Neuronal stem cell (in vitro differentiated cells): ENCODE measurements at regions not wholly inside any gene's neighbourhood (a gene's known extent, or its start where the extent isn't known, plus 50 kb on each side); places are given as distances from the start of the nearest gene placed in this dataset.

Experiments
- DNase-seq: peaks from one replicate; pipeline ENCODE4 v3.0.0-alpha.2; 2013; ENCODE audit warnings: low spot score
- H2AFZ ChIP-seq: one replicate; pipeline ENCODE4 v1.6.1; 2013; ENCODE audit warnings: mild to moderate bottlenecking, low read length, inconsistent platforms
- H2AK5ac ChIP-seq: 2 replicates; pipeline ENCODE4 v1.6.1; 2013; ENCODE audit warnings: low read depth, mild to moderate bottlenecking, inconsistent platforms, low read length, moderate library complexity, mixed read lengths
- H2BK120ac ChIP-seq: 2 replicates; pipeline ENCODE4 v1.6.1; 2013; ENCODE audit warnings: low read depth, mild to moderate bottlenecking, inconsistent platforms, low read length, moderate library complexity, mixed read lengths
- H2BK12ac ChIP-seq: one replicate; pipeline ENCODE4 v1.6.1; 2013; ENCODE audit warnings: low read length, inconsistent platforms
- H2BK15ac ChIP-seq: 2 replicates; pipeline ENCODE4 v1.6.1; 2013; ENCODE audit warnings: mild to moderate bottlenecking, low read length, inconsistent platforms, mixed read lengths
- H2BK5ac ChIP-seq: one replicate; pipeline ENCODE4 v1.6.1; 2013; ENCODE audit warnings: inconsistent platforms, mild to moderate bottlenecking, low read length, moderate library complexity
- H3K14ac ChIP-seq: one replicate; pipeline ENCODE4 v1.6.1; 2013; ENCODE audit warnings: low read length, inconsistent platforms
- H3K18ac ChIP-seq: 2 replicates; pipeline ENCODE4 v1.6.1; 2013; ENCODE audit warnings: low read length, inconsistent platforms
- H3K23ac ChIP-seq: 2 replicates; pipeline ENCODE4 v1.6.1; 2013; ENCODE audit warnings: low read depth, mild to moderate bottlenecking, mixed read lengths, low read length, inconsistent platforms; ENCODE audit not compliant: poor library complexity
- H3K27ac ChIP-seq: replicated peaks from 3 replicates; pipeline ENCODE4 v1.5.1; 2013; ENCODE audit warnings: low read length, inconsistent platforms
- H3K27me3 ChIP-seq, 3 experiments: 2 replicates each; pipeline ENCODE4 v1.6.1; 2013; ENCODE audit warnings: low read length in 3 of 3, mild to moderate bottlenecking in 2 of 3, inconsistent platforms in 1 of 3, low read depth in 1 of 3, mixed read lengths in 1 of 3, moderate library complexity in 1 of 3; ENCODE audit not compliant: control insufficient read depth in 3 of 3, insufficient read depth in 3 of 3
- H3K36me3 ChIP-seq, 2 donors: replicated peaks in 1 of 2; 2 replicates each; pipeline ENCODE4 v1.6.1; 2013; ENCODE audit warnings: low read length in 2 of 2; ENCODE audit not compliant: control insufficient read depth in 2 of 2, insufficient read depth in 2 of 2
- H3K4ac ChIP-seq: 2 replicates; pipeline ENCODE4 v1.6.1; 2013; ENCODE audit warnings: inconsistent platforms, mild to moderate bottlenecking, low read length, moderate library complexity
- H3K4me1 ChIP-seq, 2 donors: 1 replicate in 1 of 2; 2 replicates in 1 of 2; pipeline ENCODE4 v1.6.1; 2013; ENCODE audit warnings: low read length in 2 of 2, low read depth in 1 of 2; ENCODE audit not compliant: control insufficient read depth in 2 of 2, insufficient read depth in 1 of 2
- H3K4me2 ChIP-seq: one replicate; pipeline ENCODE4 v1.6.1; 2013; ENCODE audit warnings: mild to moderate bottlenecking, low read length, inconsistent platforms; ENCODE audit not compliant: insufficient read depth, poor library complexity, severe bottlenecking
- H3K4me3 ChIP-seq, 2 donors: 2 replicates each; pipeline ENCODE4 v1.5.1; 2013; ENCODE audit warnings: low read length in 2 of 2, mild to moderate bottlenecking in 2 of 2, inconsistent platforms in 1 of 2, moderate library complexity in 1 of 2
- H3K79me1 ChIP-seq: one replicate; pipeline ENCODE4 v1.6.1; 2013; ENCODE audit warnings: low read depth, mild to moderate bottlenecking, inconsistent platforms, low read length, moderate library complexity
- H3K9ac ChIP-seq: one replicate; pipeline ENCODE4 v1.6.1; 2013; ENCODE audit warnings: mild to moderate bottlenecking, low read depth, low read length, inconsistent platforms; ENCODE audit not compliant: poor library complexity
- H3K9me3 ChIP-seq, 2 donors: replicated peaks in 1 of 2; 2 replicates each; pipeline versions ENCODE3 to v1.6.1; 2013; ENCODE audit warnings: low read length in 2 of 2, mild to moderate bottlenecking in 2 of 2, inconsistent platforms in 1 of 2, low read depth in 1 of 2, mixed read lengths in 1 of 2, moderate library complexity in 1 of 2; ENCODE audit not compliant: control insufficient read depth in 2 of 2, insufficient read depth in 1 of 2
- H4K8ac ChIP-seq: one replicate; pipeline ENCODE4 v1.6.1; 2013; ENCODE audit warnings: low read depth, mild to moderate bottlenecking, inconsistent platforms, low read length, moderate library complexity
- H4K91ac ChIP-seq: one replicate; pipeline ENCODE4 v1.6.1; 2013; ENCODE audit warnings: low read length, low read depth, mild to moderate bottlenecking, inconsistent platforms; ENCODE audit not compliant: poor library complexity
- WGBS, 2 donors: extraction: QIAGEN DNeasy Blood & Tissue Kit; methylation state at CpG; one replicate each; pipeline ENCODE4 v1.1.7; 2013; ENCODE audit warnings: missing lambda C conversion rate in 2 of 2, mixed read lengths in 1 of 2; ENCODE audit not compliant: insufficient read length in 2 of 2, insufficient replicate concordance in 1 of 2; ENCODE audit errors: extremely low coverage in 2 of 2; 5-methylcytosine and 5-hydroxymethylcytosine counted together

GRCh38 chr7:136078630-136079029 lies 101.5 kb upstream of the MTPN start:
- Histone ChIP-seq H3K4ac (no peak overlapping the region), H2AK5ac (no peak overlapping the region), H2BK5ac (no peak overlapping the region), H2AFZ (no peak overlapping the region), H3K27ac (no peak overlapping the region), H2BK15ac (no peak overlapping the region), H3K36me3 (no peaks in the 10 kb centered on the region), H3K4me3 (no peak overlapping the region), H3K9me3 (no peaks in the 10 kb centered on the region), H3K23ac (no peak overlapping the region), H4K8ac (no peak overlapping the region), H4K91ac (no peak overlapping the region), H3K79me1 (no peaks in the 10 kb centered on the region), H3K4me1 (peaks cover 0 to 3% of the 10 kb centered on the region in 2 donors), H3K14ac (no peak overlapping the region), H3K4me2 (no peak overlapping the region), H3K27me3 (no peaks in the 10 kb centered on the region), H2BK120ac (no peak overlapping the region), H3K18ac (no peak overlapping the region), H3K9ac (no peak overlapping the region), H2BK12ac (no peak overlapping the region)
- no CpG with 5 or more reads among the region's 4 CpGs for WGBS, 2 donors
- no peak for DNase-seq

GRCh38 chr7:136076954-136077353 lies 99.8 kb upstream of the MTPN start:
- H3K27me3 ChIP-seq: no peaks in the 10 kb centered on the region
- no peak overlapping the region for H2BK120ac ChIP-seq
- DNase-seq: no peak

GRCh38 chr7:136074843-136075242 lies 97.7 kb upstream of the MTPN start:
- Histone ChIP-seq H2BK12ac (no peak overlapping the region), H3K36me3 (no peaks in the 10 kb centered on the region), H4K91ac (no peak overlapping the region), H3K9me3 (no peaks in the 10 kb centered on the region), H2BK15ac (no peak overlapping the region), H3K4me1 (peaks cover 2 to 3% of the 10 kb centered on the region in 2 donors), H3K27me3 (no peaks in the 10 kb centered on the region), H2BK5ac (no peak overlapping the region), H3K27ac (no peak overlapping the region), H4K8ac (no peak overlapping the region), H3K14ac (no peak overlapping the region), H2AK5ac (no peak overlapping the region), H3K9ac (no peak overlapping the region), H3K4ac (no peak overlapping the region), H3K18ac (no peak overlapping the region), H3K4me3 (no peak overlapping the region), H2BK120ac (no peak overlapping the region), H3K79me1 (no peaks in the 10 kb centered on the region), H2AFZ (no peak overlapping the region), H3K4me2 (no peak overlapping the region), H3K23ac (no peak overlapping the region)
- WGBS, 2 donors: no CpG with 5 or more reads among the region's 2 CpGs
- no peak for DNase-seq

More at GRCh38 chr7:136076954-136077353, 99.8 kb upstream of the MTPN start:
- H3K36me3 ChIP-seq: no peaks in the 10 kb centered on the region
- H3K4ac ChIP-seq: no peak overlapping the region
- H3K27ac ChIP-seq: no peak overlapping the region
- no peak overlapping the region for H4K91ac ChIP-seq
- H2BK12ac ChIP-seq: no peak overlapping the region
- H2BK15ac ChIP-seq: no peak overlapping the region
- no peak overlapping the region for H2BK5ac ChIP-seq
- no peaks in the 10 kb centered on the region for H3K79me1 ChIP-seq
- H3K18ac ChIP-seq: no peak overlapping the region
- no peak overlapping the region for H3K14ac ChIP-seq
- H3K9ac ChIP-seq: no peak overlapping the region
- H3K4me2 ChIP-seq: no peak overlapping the region
- H3K4me1 ChIP-seq: peaks cover 0 to 3% of the 10 kb centered on the region in 2 donors
- no peak overlapping the region for H3K4me3 ChIP-seq
- no peak overlapping the region for H4K8ac ChIP-seq
- H2AFZ ChIP-seq: no peak overlapping the region
- H3K9me3 ChIP-seq: no peaks in the 10 kb centered on the region
- WGBS, 2 donors: no CpG with 5 or more reads among the region's 2 CpGs
- H3K23ac ChIP-seq: no peak overlapping the region
- H2AK5ac ChIP-seq: no peak overlapping the region

- H2AFZ ChIP-seq: no peak overlapping the region
- no CpG with 5 or more reads among the region's 4 CpGs for WGBS, 2 donors
- no peak overlapping the region for H3K18ac ChIP-seq
- no peak overlapping the region for H3K27ac ChIP-seq
- H3K14ac ChIP-seq: no peak overlapping the region
- H2BK12ac ChIP-seq: no peak overlapping the region
- no peaks in the 10 kb centered on the region for H3K27me3 ChIP-seq
- H2BK15ac ChIP-seq: no peak overlapping the region
- H3K4me1 ChIP-seq: peaks cover 3 to 4% of the 10 kb centered on the region in 2 donors
- no peak overlapping the region for H3K23ac ChIP-seq
- DNase-seq: no peak
- no peak overlapping the region for H4K8ac ChIP-seq
- no peak overlapping the region for H2AK5ac ChIP-seq
- no peaks in the 10 kb centered on the region for H3K79me1 ChIP-seq
- no peak overlapping the region for H4K91ac ChIP-seq
- no peak overlapping the region for H3K4me3 ChIP-seq
- H3K4me2 ChIP-seq: no peak overlapping the region
- no peak overlapping the region for H2BK120ac ChIP-seq
- no peaks in the 10 kb centered on the region for H3K9me3 ChIP-seq
- H3K9ac ChIP-seq: no peak overlapping the region
- no peak overlapping the region for H2BK5ac ChIP-seq
- no peak overlapping the region for H3K4ac ChIP-seq
- H3K36me3 ChIP-seq: no peaks in the 10 kb centered on the region
Measured at GRCh38 chr7:136072447-136072846, 95.3 kb upstream of the MTPN start.
